ENCODE measurements at regions not wholly inside any gene's neighbourhood (a gene's known extent, or its start where the extent isn't known, plus 50 kb on each side); places are given as distances from the start of the nearest gene placed in this dataset.
"Not testable (repeated sequence)": the region's sequence is repeated elsewhere in the genome, so short reads cannot be mapped to it uniquely, and the experiment has no call there.

DNA sequence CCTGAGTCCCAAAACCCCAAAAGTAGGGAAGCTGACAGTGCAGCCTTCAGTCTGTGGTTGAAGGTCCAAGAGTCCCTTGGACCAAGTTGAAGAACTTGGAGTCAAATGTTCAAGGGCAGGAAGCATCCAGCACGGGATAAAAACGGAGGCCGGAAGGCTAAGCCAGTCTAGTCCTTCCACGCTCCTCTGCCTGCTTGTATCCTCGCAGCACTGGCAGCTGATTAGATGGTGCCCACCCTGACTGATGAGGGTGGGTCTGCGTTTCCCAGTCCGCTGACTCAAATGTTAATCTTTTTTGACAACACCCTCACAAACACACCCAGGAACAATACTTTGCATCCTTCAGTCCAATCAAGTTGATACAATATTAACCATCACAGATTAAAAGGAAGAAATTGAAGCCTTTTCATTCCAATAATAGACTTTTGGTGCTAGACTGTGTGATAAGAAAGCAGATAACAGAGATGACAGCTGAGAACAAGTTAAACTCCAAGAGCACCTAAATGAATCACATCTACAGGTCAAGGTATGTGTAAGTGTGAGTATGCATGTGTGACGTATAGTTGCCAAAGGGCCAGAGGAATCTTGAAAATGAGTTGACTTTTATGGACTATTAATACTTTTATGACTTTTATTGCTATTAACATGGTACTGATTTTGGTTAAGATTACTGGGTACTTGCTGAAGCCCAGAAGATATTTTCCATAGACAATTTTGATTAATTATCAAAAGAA lies 933.5 kb upstream of the SOX9 start:
- no peak for DNase-seq (ENCODE audit: low read depth, low spot score)

DNA sequence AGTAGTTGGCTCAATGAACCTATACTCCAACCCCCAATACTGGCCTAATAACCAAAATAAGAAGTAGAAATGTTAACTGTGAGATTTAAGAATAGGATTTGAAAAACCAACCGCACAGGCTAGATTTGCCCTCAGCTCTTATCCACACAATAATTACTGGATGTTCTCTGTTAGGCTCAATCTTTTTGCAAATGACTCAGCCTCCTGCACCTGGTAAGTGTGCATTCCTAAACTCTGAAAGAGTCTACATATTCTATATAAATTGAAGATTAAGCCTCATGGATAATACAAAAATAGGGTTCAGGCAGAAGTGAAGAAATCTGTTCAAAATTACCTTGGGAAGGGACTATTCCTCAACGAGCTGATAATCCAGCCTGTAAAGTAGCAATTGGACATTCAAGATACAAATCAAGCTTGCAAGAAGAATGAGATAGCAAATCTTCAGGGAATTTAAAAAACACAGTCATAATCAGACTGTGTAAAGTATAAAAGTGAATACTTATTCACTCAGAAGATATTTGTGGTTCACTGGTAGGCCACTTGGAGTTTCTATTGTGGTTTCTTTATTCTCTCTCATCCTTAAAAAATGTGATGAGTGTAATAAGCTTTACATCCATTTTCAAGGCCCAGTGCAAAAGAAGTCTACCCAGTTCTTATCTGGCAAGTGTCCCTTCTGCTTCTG lies 931.9 kb upstream of the SOX9 start:
- DNase-seq (ENCODE audit: low read depth, low spot score): no peak

DNA sequence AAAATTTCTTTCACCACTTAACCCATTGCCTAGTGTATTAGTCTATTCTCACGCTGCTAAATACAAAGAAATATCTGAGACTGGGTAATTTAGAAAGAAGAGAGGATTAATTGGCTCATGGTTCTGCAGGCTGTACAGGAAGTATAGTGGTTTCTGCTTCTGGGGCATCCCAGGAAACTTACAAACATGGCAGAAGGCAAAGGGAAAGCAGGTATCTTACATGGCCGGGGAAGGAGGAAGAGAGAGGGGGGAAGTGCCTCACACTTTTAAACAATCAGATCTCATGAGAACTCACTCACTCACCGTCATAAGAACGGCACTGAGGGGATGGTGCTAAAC lies 931.4 kb upstream of the SOX9 start:
- no peak for DNase-seq (ENCODE audit: low read depth, low spot score)

DNA sequence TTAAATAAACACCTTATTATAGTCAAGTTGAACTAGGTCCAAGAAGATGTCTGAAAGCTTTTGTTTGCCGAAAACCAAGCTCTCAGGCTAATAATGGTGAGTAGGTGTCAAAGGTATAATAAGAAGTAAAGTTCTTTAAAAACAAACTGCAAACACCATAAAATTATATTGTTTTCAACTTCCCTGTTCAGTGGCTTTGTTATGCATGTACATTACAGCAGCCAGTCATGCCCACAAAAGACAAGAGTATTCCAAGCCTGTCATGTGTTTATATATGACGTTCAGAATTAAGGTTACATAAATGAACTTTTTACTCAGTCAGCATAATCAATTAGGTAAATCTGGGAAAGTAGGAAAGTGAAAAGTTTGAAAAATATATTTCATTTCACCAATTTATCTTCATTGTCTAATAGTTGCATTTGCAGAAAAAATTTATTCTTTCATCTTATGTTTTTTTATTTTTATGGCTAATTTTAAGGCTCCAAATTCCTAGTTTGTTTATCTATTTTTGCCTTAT lies 928.7 kb upstream of the SOX9 start:
- no peak for DNase-seq (ENCODE audit: low read depth, low spot score)

DNA sequence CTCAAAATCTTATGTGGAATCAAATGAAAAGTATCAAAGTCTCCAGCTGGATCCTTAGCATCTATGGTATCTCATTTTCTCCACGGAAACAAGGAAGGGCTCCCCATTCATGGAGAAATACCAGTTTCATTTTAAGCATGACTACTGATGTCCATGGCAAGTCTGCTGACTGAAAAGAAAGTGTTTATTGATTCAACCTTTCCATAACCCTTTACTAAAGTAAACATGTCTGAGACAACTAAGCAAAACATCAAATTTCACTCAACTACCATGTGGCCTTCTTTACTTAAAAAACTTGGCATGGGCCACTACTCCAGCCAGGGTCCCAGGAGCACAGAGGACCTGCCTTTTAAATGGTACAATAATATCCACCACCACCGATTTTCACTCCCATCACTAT lies 928.0 kb upstream of the SOX9 start:
- DNase-seq (ENCODE audit: low read depth, low spot score): no peak

DNA sequence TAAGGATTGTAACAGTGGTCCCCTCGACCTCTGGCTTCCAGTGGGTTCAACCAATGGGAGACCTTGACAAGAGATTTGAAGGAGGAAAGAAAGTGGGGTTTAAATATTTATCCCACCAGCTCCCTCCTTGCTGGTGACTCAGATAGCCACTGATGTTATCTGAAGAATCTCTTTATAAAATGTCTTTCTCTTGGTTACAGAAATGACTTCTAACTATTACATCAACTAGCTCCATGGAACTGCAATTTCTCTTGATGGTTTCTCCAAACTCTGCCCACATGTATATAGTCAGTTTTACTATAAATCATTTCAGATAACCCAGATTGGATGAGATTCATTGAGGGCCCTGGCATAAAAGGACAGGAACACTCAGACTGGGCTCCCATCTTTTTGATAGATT lies 920.2 kb upstream of the SOX9 start:
- DNase-seq (ENCODE audit: low read depth, low spot score): no peak

DNA sequence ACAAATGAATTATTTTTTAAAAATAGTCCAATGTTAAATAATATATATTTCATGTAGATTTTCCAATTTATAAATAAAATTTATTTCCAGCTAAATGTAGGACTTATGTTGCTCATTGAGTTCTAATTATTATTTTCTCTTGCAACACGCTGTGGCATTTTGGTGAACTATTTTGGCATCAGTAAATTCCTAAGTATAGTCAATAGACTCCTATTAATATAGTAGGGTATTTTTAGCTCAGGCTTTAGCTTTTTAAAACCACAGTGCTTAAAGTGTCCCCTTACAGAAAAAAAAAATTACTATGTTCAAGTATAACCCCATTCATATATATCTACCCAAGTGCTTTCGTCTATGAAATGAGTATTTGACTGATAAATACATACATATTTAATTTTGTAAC lies 919.2 kb upstream of the SOX9 start:
- DNase-seq (ENCODE audit: low read depth, low spot score): no peak

DNA sequence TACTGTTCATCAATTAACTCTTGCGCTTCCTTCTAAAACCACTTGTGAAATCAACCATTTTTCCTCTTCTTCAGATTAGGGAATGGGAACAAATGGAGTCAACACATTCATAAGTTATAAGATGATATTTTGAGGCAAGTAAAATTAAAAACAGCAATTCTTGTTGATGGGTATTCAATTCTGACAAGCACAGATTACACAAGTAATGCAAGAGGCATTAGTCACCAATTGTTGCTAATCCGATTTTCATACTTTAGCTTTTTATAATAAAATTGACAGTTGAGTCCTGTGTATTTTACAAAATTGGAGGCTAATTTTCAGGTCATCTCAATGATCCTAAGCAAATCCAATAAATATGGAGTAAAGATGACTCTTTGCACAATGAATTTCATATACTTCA lies 918.4 kb upstream of the SOX9 start:
- DNase-seq (ENCODE audit: low read depth, low spot score): no peak

DNA sequence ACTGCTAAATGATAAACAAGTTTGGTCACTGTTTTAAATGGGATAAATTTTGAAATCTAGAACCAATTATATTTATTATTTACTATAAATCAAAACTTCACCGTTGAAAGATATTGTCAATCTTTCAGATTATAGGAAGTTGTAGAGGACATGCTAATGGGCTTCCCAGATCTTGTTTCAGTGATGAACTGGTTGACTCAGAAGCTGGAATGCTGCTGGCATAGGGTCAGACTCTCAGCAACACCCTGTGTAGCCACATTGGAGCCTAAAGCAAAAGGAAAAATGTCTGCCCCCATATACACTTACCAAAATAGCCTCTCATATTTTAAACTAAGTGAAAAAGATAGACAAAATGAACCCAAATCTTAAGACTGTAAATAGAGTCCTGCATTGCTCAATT lies 916.9 kb upstream of the SOX9 start:
- no peak for DNase-seq (ENCODE audit: low read depth, low spot score)

DNA sequence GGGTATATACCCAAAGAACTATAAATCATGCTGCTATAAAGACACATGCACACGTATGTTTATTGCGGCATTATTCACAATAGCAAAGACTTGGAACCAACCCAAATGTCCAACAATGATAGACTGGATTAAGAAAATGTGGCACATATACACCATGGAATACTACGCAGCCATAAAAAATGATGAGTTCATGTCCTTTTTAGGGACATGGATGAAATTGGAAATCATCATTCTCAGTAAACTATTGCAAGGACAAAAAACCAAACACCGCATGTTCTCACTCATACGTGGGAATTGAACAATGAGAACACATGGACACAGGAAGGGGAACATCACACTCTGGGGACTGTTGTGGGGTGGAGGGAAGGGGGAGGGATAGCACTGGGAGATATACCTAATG lies 914.9 kb upstream of the SOX9 start:
- not testable (repeated sequence) for DNase-seq (ENCODE audit: low read depth, low spot score)

DNA sequence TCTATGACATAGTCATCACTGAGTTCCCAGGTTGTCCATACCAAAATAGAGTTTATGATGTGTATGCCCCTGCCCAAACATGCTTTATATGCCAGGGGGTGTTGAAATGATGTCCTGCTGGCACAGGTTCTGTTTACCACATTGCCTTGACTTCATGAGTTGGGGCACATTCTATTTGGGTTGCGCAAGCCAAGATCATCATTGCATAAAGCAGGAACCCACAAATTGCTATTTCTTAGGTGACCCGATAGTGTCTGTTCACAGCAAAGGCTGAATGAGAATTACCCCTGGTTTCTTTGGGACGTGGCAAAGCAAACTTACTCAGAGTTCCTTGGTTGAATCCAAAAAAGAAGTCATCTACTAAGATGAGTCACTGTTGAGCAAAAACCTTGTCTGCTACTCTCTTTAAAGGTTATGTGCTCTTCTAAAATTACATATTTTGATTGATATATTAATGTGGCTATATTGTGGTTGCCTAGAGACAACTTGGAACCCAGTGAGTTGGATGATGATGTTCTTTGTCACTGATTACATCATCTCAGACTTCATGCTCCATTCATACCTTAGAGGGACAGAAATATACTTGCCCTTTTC lies 912.6 kb upstream of the SOX9 start:
- DNase-seq (ENCODE audit: low read depth, low spot score): no peak

DNA sequence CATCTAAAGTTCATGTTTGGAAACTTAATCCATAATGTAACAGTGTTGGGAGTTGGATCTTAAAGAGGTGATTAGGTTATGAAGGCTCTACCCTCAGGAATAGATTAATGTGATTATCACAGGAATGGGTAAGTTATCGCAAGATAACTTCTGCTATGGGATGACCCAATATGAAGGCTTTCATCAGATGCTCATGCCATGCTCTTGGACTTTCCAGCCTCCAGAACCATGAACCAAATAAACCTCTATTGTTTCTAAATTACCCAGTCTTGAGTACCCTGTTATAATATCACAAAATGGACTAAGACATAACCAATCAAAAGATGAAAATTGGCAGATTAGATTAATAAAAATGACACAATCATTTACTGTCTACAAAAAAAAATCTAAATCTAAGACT lies 906.9 kb upstream of the SOX9 start:
- no peak for DNase-seq (ENCODE audit: low read depth, low spot score)

DNA sequence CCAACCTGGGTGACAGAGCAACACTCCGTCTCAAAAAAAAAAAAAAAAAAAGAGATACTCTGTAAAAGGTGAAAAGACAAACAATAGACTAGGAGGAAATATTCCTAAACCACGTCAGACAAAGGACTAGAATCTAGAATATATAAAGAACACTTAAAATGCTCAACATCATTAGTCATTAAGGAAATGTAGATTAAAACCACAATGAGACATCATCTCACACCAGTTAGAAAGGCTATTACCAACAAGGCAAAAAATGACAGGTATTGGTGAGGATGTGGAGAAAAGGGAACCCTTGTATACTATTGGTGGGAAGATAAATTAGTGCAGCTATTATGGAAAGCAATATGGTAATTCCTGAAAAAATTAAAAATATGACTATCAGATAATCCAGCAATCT lies 903.1 kb upstream of the SOX9 start:
- DNase-seq (ENCODE audit: low read depth, low spot score): no peak

DNA sequence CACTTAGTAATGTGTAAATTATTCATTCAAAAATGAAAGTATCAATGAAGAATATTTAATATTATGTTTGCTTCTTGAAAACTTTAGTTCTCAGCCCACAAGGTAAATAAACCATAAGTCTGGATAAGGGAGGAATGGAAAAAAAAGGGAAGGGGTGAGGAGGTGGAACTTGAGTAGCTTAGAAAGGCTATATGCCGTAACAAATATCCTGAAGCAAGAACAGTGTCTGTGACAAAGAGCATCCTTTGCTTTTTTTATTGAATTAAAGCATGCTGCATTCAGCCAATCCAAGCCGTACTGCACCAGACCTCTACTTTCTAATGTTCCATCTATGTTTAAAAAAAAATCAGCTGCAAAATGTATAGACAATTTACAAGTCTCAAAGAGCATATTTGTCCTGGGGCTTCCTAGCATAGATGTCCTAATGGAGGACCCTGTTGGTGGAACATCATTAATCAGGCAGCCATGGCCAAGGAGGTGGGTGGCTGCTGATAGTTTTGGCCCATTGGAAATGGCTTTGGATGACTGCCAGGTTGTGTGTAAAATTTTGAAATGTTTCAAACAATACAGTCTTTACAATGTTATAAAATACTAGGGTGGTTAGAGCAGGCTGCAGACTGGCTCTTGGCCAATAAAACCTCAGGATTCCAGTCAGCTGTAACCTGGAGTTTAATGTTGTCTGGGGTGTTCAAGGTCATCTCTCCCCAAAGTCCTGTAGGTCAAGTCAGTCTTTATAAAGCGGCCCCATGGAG lies 895.8 kb upstream of the SOX9 start:
- no peak for DNase-seq (ENCODE audit: low read depth, low spot score)

DNA sequence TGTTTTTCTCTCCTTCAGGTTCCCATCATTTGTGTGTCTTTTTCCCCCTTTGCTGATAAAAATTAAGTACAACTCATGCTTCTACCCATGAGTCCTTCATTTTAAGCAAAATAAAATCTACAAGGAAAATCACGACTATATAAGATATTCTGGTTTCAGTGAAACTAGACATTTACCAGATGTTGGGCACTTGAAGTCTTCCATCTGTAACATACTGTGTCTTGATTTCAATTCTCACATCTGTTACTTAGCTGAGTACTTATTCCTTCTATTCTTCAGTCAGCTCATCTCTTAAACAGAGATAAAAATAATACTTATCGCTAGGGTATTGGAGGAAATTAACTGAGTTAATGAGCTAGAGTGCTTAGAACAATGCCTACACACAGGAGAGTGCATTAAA lies 893.0 kb upstream of the SOX9 start:
- no peak for DNase-seq (ENCODE audit: low read depth, low spot score)

DNA sequence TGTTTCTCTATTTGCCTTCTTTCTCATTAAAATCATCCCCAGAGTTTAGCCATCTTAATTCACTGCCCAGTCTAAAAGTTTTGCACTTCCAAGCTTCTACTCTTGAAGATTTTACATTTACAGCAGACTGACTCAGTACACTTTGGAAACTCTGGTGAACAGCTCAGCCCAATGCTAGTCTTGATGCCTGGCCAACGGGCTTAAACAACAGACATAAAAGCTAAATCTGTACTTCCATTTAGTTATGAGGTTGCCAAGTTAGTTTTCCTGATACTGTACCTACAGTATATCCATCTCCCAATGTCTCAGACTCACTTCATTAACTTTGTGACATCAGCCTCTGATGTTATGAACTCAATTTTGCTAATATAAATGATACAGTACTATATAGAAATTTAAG lies 891.8 kb upstream of the SOX9 start:
- DNase-seq (ENCODE audit: low read depth, low spot score): no peak

DNA sequence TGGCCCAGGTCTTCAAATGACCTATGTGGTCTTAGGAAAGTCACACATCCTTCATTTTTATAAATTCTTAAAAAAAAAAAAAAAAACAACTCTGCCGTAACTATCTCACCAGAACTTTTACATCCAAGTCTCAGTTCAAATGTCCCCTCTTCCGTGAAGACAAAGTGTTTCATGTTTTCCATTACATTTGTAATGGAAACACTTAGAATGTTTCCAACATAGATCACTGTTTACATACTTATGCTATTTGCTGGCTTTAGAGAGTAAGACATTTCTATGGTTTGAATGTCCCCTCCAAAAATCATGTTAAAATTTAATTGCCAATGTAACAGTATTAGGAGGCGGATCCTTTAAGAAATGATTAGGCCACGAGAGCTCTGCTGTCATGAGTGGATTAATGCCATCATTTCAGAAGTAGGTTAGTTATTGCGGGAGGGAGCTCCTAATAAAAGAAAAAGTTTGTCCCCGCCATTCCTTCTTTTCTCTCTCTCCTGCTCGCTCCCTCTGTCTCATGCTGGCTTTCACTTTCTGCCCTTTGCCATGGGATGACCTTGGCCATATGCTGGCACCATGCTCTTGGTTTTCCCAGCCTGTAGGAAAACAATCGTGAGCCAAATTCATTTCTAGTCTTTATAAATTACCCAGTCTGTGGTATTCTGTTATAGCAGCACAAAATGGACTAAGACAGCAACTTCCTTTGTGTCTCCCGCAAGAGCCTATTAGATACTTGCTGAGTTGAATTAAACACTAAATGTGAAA lies 887.8 kb upstream of the SOX9 start:
- no peak for DNase-seq (ENCODE audit: low read depth, low spot score)

DNA sequence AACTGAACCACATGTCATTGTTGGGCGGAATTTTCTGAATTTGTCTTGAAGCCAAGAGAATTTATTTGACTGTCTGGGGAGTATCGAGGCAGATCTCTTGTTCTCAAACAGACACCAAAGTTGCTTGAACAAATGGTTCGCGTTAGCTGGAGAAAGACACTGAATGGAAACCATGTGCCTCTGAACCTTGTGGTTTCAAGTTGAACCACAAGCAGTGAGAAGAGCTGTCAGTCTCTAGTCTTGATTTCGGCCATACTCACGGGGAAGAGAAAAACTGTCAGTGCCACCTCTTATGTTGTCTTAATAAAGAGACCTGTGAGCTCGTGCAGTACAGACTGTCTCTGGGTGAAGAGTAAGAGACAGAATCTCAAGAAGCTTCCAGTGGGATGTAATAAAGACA lies 886.5 kb upstream of the SOX9 start:
- DNase-seq (ENCODE audit: low read depth, low spot score): no peak

DNA sequence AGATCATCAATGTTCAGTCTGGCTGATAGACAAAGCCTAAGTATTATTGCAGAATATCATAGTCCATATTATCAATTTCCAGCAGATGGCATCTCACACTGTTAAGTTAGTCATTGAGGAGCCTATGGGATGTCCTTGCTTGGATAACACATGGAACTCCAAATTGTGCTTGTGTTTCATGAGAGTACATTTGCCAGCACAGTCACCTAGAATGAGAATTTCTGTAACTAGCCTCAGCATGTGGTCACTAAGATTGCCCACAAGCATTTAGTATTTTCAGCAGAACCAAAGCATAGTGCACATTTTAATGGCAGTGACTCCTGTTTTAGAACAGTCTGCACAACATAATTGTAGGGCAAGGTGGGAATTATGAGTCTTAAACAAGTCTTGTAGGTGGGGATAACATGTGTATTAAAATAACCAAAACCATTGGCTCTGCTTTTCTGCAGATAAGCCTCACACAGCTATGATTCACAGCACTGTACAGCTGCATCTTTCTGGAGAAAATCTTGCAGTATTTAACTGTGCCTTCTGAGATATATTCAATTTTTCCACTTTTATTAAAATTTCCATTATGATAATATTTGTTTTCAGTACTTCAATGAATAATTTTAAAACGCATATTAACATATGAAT lies 882.8 kb upstream of the SOX9 start:
- DNase-seq (ENCODE audit: low read depth, low spot score): no peak

DNA sequence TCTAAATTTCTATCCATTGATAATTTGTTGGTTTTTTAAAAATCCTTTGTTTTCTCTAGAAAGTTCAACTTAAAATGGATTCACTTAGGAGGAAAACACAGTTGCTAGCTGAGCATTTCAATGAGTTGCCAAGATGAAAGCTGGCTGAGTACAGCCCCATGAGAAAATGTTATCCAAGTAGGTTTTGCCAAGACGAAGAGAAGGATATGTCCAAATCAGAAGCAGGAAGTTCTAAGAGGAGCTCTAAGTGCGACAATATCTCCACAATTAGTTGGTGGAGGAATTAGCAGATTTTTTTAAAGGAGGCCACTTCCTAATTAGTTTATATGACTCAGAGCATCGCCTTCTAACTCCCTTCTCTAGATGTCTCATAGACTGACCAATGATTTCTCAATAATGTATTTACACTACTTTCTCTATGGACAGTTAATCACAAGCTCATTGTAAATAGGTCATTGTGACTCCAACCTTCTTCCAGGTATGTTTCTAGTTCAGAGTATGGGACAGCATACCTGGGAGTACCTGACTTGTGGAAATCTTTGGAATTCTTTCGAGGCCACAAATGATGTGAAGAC lies 873.3 kb upstream of the SOX9 start:
- no peak for DNase-seq (ENCODE audit: low read depth, low spot score)

DNA sequence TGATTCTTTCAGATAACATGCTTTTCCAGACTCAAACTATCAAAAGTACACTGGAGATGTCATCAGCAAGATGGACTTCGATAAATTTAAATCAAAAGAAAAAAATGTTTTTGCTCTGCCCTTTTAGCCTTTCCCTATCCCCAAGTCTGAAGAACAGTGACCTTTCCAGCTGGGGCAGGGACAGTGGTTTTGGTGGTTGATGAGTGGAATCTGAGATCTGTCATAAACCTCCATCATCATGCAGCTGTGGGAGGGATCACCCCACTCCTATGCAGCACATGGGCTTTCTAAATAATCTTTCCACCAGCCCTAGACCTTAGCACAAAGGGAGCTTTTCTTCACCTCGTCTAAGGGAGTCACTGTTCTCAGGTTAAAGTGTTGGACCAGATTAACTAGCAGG lies 869.5 kb upstream of the SOX9 start:
- no peak for DNase-seq (ENCODE audit: low read depth, low spot score)
